ENCODE measurements at regions not wholly inside any gene's neighbourhood (a gene's known extent, or its start where the extent isn't known, plus 50 kb on each side); places are given as distances from the start of the nearest gene placed in this dataset.

DNA sequence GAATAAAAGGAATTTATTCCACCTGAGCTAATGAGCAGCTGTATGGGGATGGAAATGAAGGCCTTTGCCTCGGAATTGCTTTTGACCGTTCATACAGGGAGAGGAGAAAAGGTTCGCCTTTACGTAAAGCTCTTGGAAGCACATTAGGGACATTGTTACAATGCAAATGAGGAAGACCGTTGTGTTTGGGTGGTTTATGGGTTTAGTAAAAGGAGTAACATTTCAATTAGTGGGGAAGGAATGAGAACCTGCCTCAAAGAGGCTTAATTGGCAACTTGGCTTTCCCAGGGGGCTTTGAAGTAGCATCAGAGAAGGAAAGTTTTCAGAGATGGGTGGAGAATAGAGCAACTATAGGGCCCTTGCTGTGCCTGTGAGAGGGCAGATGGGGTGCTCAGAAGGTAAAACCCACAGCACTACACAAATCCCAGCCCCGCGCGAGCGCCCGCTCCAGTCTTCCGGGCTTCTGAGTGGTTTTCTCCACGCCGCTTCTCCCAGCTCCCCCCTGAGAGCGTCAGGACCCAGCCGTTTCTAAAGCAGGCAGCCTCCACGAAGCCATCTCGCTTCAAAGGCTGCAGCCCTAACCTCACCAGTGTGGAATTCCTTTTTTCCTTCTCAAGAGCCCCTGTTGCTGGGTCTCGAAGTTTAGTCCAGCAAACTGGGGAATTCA is 192.0 kb upstream of the HES1 start:
- no peak for TF ChIP-seq EZH2phosphoT487 (IDR thresholded peaks at IDR 0.05; ENCODE audit: borderline replicate concordance)
- TF ChIP-seq, protein P1, sequence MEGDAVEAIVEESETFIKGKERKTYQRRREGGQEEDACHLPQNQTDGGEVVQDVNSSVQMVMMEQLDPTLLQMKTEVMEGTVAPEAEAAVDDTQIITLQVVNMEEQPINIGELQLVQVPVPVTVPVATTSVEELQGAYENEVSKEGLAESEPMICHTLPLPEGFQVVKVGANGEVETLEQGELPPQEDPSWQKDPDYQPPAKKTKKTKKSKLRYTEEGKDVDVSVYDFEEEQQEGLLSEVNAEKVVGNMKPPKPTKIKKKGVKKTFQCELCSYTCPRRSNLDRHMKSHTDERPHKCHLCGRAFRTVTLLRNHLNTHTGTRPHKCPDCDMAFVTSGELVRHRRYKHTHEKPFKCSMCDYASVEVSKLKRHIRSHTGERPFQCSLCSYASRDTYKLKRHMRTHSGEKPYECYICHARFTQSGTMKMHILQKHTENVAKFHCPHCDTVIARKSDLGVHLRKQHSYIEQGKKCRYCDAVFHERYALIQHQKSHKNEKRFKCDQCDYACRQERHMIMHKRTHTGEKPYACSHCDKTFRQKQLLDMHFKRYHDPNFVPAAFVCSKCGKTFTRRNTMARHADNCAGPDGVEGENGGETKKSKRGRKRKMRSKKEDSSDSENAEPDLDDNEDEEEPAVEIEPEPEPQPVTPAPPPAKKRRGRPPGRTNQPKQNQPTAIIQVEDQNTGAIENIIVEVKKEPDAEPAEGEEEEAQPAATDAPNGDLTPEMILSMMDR (conservative IDR thresholded peaks at IDR 0.05; ENCODE audit: low read length), result no peak
- no peak overlapping the region for H3K4me2 ChIP-seq (ENCODE audit: low read depth, low read length, poor library complexity, severe bottlenecking)
- H3K27me3 ChIP-seq (ENCODE audit: insufficient read depth, low read length, poor library complexity, severe bottlenecking), result no peaks in the 10 kb centered on the region
- H3K4me1 ChIP-seq (ENCODE audit: insufficient read depth, low read length, poor library complexity, severe bottlenecking), result peaks cover 26% of the 10 kb centered on the region
- no peak overlapping the region for H3K4me3 ChIP-seq (ENCODE audit: low read length, poor library complexity, severe bottlenecking)
- H3K9me2 ChIP-seq (replicated peaks; ENCODE audit: low read depth, low read length), result no peaks in the 10 kb centered on the region
- no peak overlapping the region for H2AFZ ChIP-seq (ENCODE audit: low read length)
- H4K20me1 ChIP-seq (ENCODE audit: insufficient read depth, low read length, poor library complexity, severe bottlenecking), result no peaks in the 10 kb centered on the region
- no peaks in the 10 kb centered on the region for H3K36me3 ChIP-seq (ENCODE audit: insufficient read depth, low read length)
- H3F3A ChIP-seq (ENCODE audit: low read depth), result no peaks in the 10 kb centered on the region
- H3K9ac ChIP-seq (ENCODE audit: low read depth, low read length, poor library complexity, severe bottlenecking), result no peak overlapping the region
- H3K79me2 ChIP-seq (ENCODE audit: insufficient read depth, low read length), result no peaks in the 10 kb centered on the region
- no peaks in the 10 kb centered on the region for H3K9me3 ChIP-seq (ENCODE audit: insufficient read depth, low read depth, low read length)

- Histone ChIP-seq H4K20me1 (ENCODE audit: insufficient read depth, low read length, poor library complexity, severe bottlenecking) (no peaks in the 10 kb centered on the region), H2AFZ (ENCODE audit: low read length) (no peak overlapping the region), H3K4me1 (ENCODE audit: insufficient read depth, low read length, poor library complexity, severe bottlenecking) (peaks cover 31% of the 10 kb centered on the region), H3K27me3 (ENCODE audit: insufficient read depth, low read length, poor library complexity, severe bottlenecking) (no peaks in the 10 kb centered on the region), H3K9me2 (replicated peaks; ENCODE audit: low read depth, low read length) (no peaks in the 10 kb centered on the region), H3F3A (ENCODE audit: low read depth) (no peaks in the 10 kb centered on the region), H3K36me3 (ENCODE audit: insufficient read depth, low read length) (no peaks in the 10 kb centered on the region), H3K9ac (ENCODE audit: low read depth, low read length, poor library complexity, severe bottlenecking) (no peak overlapping the region), H3K79me2 (ENCODE audit: insufficient read depth, low read length) (no peaks in the 10 kb centered on the region), H3K4me2 (ENCODE audit: low read depth, low read length, poor library complexity, severe bottlenecking) (no peak overlapping the region), H3K4me3 (ENCODE audit: low read length, poor library complexity, severe bottlenecking) (no peak overlapping the region), H3K9me3 (ENCODE audit: insufficient read depth, low read depth, low read length) (no peaks in the 10 kb centered on the region)
- TF ChIP-seq EZH2phosphoT487 (IDR thresholded peaks at IDR 0.05; ENCODE audit: borderline replicate concordance), result no peak
- TF ChIP-seq, protein P1 (conservative IDR thresholded peaks at IDR 0.05; ENCODE audit: low read length), result no peak
Observed at GRCh38 chr3:193944518-193944884, 191.4 kb upstream of the HES1 start.

DNA sequence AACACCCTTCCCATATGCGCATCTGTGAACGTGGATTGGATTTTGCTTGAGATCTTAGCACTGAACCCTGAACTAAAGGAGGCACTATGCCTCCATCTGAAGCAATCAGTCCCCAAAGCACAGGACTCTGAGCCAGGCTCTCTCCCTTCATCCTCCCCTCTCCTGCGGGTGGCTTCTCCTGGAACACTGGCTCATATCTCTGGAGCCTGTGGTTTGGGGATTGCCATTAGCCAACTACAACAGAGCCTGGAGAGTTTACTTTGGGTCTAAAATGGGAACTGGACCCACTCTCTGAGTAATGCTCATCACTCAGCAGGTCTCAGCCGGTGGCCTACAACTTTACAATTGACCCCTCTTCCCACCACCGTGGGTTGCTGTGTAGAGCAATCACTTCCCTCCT is 190.8 kb upstream of the HES1 start:
- no peaks in the 10 kb centered on the region for H3K9me3 ChIP-seq (ENCODE audit: insufficient read depth, low read depth, low read length)
- no peak for TF ChIP-seq EZH2phosphoT487 (IDR thresholded peaks at IDR 0.05; ENCODE audit: borderline replicate concordance)
- TF ChIP-seq, protein P1 (conservative IDR thresholded peaks at IDR 0.05; ENCODE audit: low read length), result no peak
- no peak overlapping the region for H2AFZ ChIP-seq (ENCODE audit: low read length)
- H3K4me1 ChIP-seq (ENCODE audit: insufficient read depth, low read length, poor library complexity, severe bottlenecking), result peaks cover 34% of the 10 kb centered on the region
- H3K79me2 ChIP-seq (ENCODE audit: insufficient read depth, low read length), result no peaks in the 10 kb centered on the region
- no peaks in the 10 kb centered on the region for H3K36me3 ChIP-seq (ENCODE audit: insufficient read depth, low read length)
- no peak overlapping the region for H3K9ac ChIP-seq (ENCODE audit: low read depth, low read length, poor library complexity, severe bottlenecking)
- H3K4me2 ChIP-seq (ENCODE audit: low read depth, low read length, poor library complexity, severe bottlenecking), result no peak overlapping the region
- no peak overlapping the region for H3K4me3 ChIP-seq (ENCODE audit: low read length, poor library complexity, severe bottlenecking)
- H3K9me2 ChIP-seq (replicated peaks; ENCODE audit: low read depth, low read length), result no peaks in the 10 kb centered on the region
- H3F3A ChIP-seq (ENCODE audit: low read depth), result no peaks in the 10 kb centered on the region
- H4K20me1 ChIP-seq (ENCODE audit: insufficient read depth, low read length, poor library complexity, severe bottlenecking), result no peaks in the 10 kb centered on the region
- H3K27me3 ChIP-seq (ENCODE audit: insufficient read depth, low read length, poor library complexity, severe bottlenecking), result no peaks in the 10 kb centered on the region
